B cell (primary cell): ENCODE measurements at regions not wholly inside any gene's neighbourhood (a gene's known extent, or its start where the extent isn't known, plus 50 kb on each side); places are given as distances from the start of the nearest gene placed in this dataset.

Experiments used
- ATAC-seq: fragments of 200-7000 bp; cut with Tn5 transposase; one replicate; pipeline ENCODE4 v1.10.0; 2021; ENCODE audit warnings: low read depth, mild to moderate bottlenecking, moderate number of reproducible peaks, moderate library complexity
- CTCF ChIA-PET: fragments of 350-600 bp; sonication (Branson Sonifier 250); formaldehyde crosslinking; loops from one replicate; lab custom pipeline; 2021; ENCODE audit warnings: antibody characterized with exemption, inconsistent platforms; lab: Charles Lee
- POLR2A ChIA-PET: fragments of 350-600 bp; sonication (Branson Sonifier 250); formaldehyde crosslinking; loops from one replicate; lab custom pipeline; 2021; ENCODE audit warnings: antibody characterized with exemption; lab: Charles Lee
- DNase-seq: peaks from one replicate; pipeline ENCODE4 v3.0.0; 2013
- H2AFZ ChIP-seq: 2 replicates; pipeline ENCODE4 v1.6.1; 2012; ENCODE audit warnings: mild to moderate bottlenecking, low read depth, low read length; ENCODE audit not compliant: insufficient read depth, poor library complexity, severe bottlenecking
- H3K27ac ChIP-seq, 2 donors: 1 replicate in 1 of 2; 2 replicates in 1 of 2; pipeline ENCODE4 v1.5.1; 2012 to 2013; ENCODE audit warnings: low read length in 2 of 2, mild to moderate bottlenecking in 2 of 2, moderate library complexity in 1 of 2
- H3K27me3 ChIP-seq, 4 experiments: fragments of 200-600 bp in 1 of 4; sonication (generic) in 1 of 4; replicated peaks in 1 of 4; 1 replicate in 2 of 4; 2 replicates in 2 of 4; pipeline versions ENCODE4 v1.6.1 to v1.7.0; 2013 to 2016; ENCODE audit warnings: low read length in 3 of 4, mild to moderate bottlenecking in 2 of 4, mixed read lengths in 1 of 4, moderate library complexity in 1 of 4; ENCODE audit not compliant: insufficient read depth in 4 of 4, control insufficient read depth in 3 of 4; ENCODE audit errors: control extremely low read depth in 1 of 4
- H3K36me3 ChIP-seq, 2 experiments: replicated peaks in 1 of 2; 1 replicate in 1 of 2; 2 replicates in 1 of 2; pipeline versions ENCODE4 v1.6.1 to v1.7.1; 2013; ENCODE audit warnings: low read length in 1 of 2; ENCODE audit not compliant: insufficient read depth in 2 of 2, control insufficient read depth in 1 of 2; ENCODE audit errors: control extremely low read depth in 1 of 2, extremely low read depth in 1 of 2
- H3K4me1 ChIP-seq, 2 donors: fragments of 200-600 bp in 1 of 2; sonication (generic) in 1 of 2; 1 replicate in 1 of 2; 2 replicates in 1 of 2; pipeline versions ENCODE4 v1.5.1 to v1.6.1; 2013 to 2017; ENCODE audit warnings: low read length in 2 of 2; ENCODE audit not compliant: control insufficient read depth in 2 of 2, insufficient read depth in 2 of 2
- H3K4me2 ChIP-seq: replicated peaks from 2 replicates; pipeline ENCODE3; 2012; ENCODE audit warnings: mild to moderate bottlenecking, low read depth, low read length; ENCODE audit not compliant: poor library complexity, severe bottlenecking
- H3K4me3 ChIP-seq, 5 experiments: fragments of 200-600 bp in 1 of 5; sonication (generic) in 1 of 5; 1 replicate in 3 of 5; 2 replicates in 2 of 5; pipeline versions ENCODE4 v1.5.1 to v1.7.0; 2011 to 2016; ENCODE audit warnings: low read length in 4 of 5, mild to moderate bottlenecking in 4 of 5, low read depth in 2 of 5, control low read depth in 1 of 5, moderate library complexity in 1 of 5; ENCODE audit not compliant: insufficient read depth in 1 of 5; ENCODE audit errors: control extremely low read depth in 1 of 5, extremely low read depth in 1 of 5
- H3K79me2 ChIP-seq: fragments of 200-600 bp; sonication (generic); one replicate; pipeline ENCODE4 v1.6.0; 2016; ENCODE audit warnings: low read length; ENCODE audit not compliant: control insufficient read depth, insufficient read depth
- H3K9ac ChIP-seq: fragments of 200-600 bp; sonication (generic); 2 replicates; pipeline ENCODE4 v1.6.1; 2017; ENCODE audit warnings: mild to moderate bottlenecking, low read length, moderate library complexity
- H3K9me3 ChIP-seq, 3 donors: one replicate each; pipeline versions ENCODE4 v1.6.1 to v1.7.1; 2013; ENCODE audit warnings: low read length in 2 of 3; ENCODE audit not compliant: control insufficient read depth in 2 of 3, insufficient read depth in 1 of 3; ENCODE audit errors: control extremely low read depth in 1 of 3
- H4K20me1 ChIP-seq: 2 replicates; pipeline ENCODE4 v1.6.0; 2012; ENCODE audit warnings: mild to moderate bottlenecking, low read length; ENCODE audit not compliant: insufficient read depth, control insufficient read depth, poor library complexity, severe bottlenecking
- H3K27ac Mint-ChIP-seq: one replicate; pipeline ENCODE4 v1.8.0; 2021; ENCODE audit warnings: mixed read lengths
- H3K27me3 Mint-ChIP-seq: one replicate; pipeline ENCODE4 v1.8.0; 2021; ENCODE audit warnings: mixed read lengths
- H3K4me1 Mint-ChIP-seq: one replicate; pipeline ENCODE4 v1.8.0; 2021; ENCODE audit warnings: mixed read lengths
- H3K4me3 Mint-ChIP-seq: one replicate; pipeline ENCODE4 v1.8.0; 2021; ENCODE audit warnings: mixed read lengths
- H3K9me3 Mint-ChIP-seq: one replicate; pipeline ENCODE4 v1.8.0; 2022; ENCODE audit warnings: mixed read lengths; ENCODE audit not compliant: insufficient read depth
- CTCF ChIP-seq: fragments of 200-600 bp; IDR thresholded peaks from one replicate; pipeline ENCODE4 v1.8.0; 2022; ENCODE audit warnings: antibody characterized with exemption, mild to moderate bottlenecking
- EZH2 ChIP-seq: IDR thresholded peaks from 2 replicates; pipeline ENCODE4 v1.6.1; 2012; ENCODE audit warnings: borderline replicate concordance, low read depth, mild to moderate bottlenecking, moderate library complexity, low read length; ENCODE audit not compliant: insufficient read depth, poor library complexity, severe bottlenecking
- WGBS: methylation state at CpG from one replicate; pipeline ENCODE4 v1.1.5; 2013; ENCODE audit warnings: missing lambda C conversion rate; ENCODE audit not compliant: insufficient coverage; 5-methylcytosine and 5-hydroxymethylcytosine counted together
- intact Hi-C: fragments of 100-400 bp; cut with micrococcal nuclease; formaldehyde crosslinking; loops from one replicate; pipeline ENCODE4 v1.10.0; 2022

GRCh38 chr18:39611381-39612100 is 2045.9 kb upstream of the CELF4 start:
- no peaks in the 10 kb centered on the region for H3K27me3 Mint-ChIP-seq
- ATAC-seq (no peak), DNase-seq (no peak)
- Histone ChIP-seq H3K27ac (no peak overlapping the region), H4K20me1 (no peaks in the 10 kb centered on the region), H3K4me3 (no peak overlapping the region), H3K79me2 (no peaks in the 10 kb centered on the region), H3K9ac (no peak overlapping the region), H3K4me1 (no peaks in the 10 kb centered on the region), H3K9me3 (peaks cover 0 to 1% (median 0%) of the 10 kb centered on the region in 3 donors), H3K4me2 (no peak overlapping the region), H3K36me3 (no peaks in the 10 kb centered on the region), H2AFZ (no peak overlapping the region), H3K27me3 (no peaks in the 10 kb centered on the region)
- ChIA-PET POLR2A (no interaction called here), CTCF (no interaction called here)
- intact Hi-C loops, result no loop called here
- no CpG with 5 or more reads among the region's 3 CpGs for WGBS
- TF ChIP-seq EZH2 (no peak), CTCF (no peak)
- no peaks in the 10 kb centered on the region for H3K4me1 Mint-ChIP-seq
- no peak overlapping the region for H3K4me3 Mint-ChIP-seq
- H3K9me3 Mint-ChIP-seq, result peaks cover 3% of the 10 kb centered on the region
- H3K27ac Mint-ChIP-seq, result no peak overlapping the region

- 100% methylated on average over 1 of the region's 5 CpGs for WGBS
- Histone ChIP-seq H3K27me3 (no peaks in the 10 kb centered on the region), H3K4me1 (no peaks in the 10 kb centered on the region), H3K27ac (no peak overlapping the region), H4K20me1 (no peaks in the 10 kb centered on the region), H3K79me2 (no peaks in the 10 kb centered on the region), H3K4me3 (no peak overlapping the region), H3K9me3 (peaks cover 0 to 1% (median 0%) of the 10 kb centered on the region in 3 donors), H3K36me3 (no peaks in the 10 kb centered on the region), H2AFZ (no peak overlapping the region), H3K4me2 (no peak overlapping the region), H3K9ac (no peak overlapping the region)
- intact Hi-C loops, result no loop called here
- no peak for TF ChIP-seq EZH2
- TF ChIP-seq CTCF, result no peak
- H3K9me3 Mint-ChIP-seq, result peaks cover 3% of the 10 kb centered on the region
- ATAC-seq (no peak), DNase-seq (no peak)
- no peaks in the 10 kb centered on the region for H3K4me1 Mint-ChIP-seq
- no peak overlapping the region for H3K4me3 Mint-ChIP-seq
- POLR2A ChIA-PET, result no interaction called here
- H3K27ac Mint-ChIP-seq, result no peak overlapping the region
- H3K27me3 Mint-ChIP-seq, result no peaks in the 10 kb centered on the region
- CTCF ChIA-PET, result no interaction called here
These were observed 2041.4 kb upstream of the CELF4 start for GRCh38 chr18:39607034-39607433.
